Stimulated activated CD8-positive, alpha-beta memory T cell treated with anti-CD3 and anti-CD28 coated beads, Interleukin-4, amount 100 ng/mL, for 48 hours (primary cell): ENCODE measurements at regions not wholly inside any gene's neighbourhood (a gene's known extent, or its start where the extent isn't known, plus 50 kb on each side); places are given as distances from the start of the nearest gene placed in this dataset.

ENCODE experiments used
- DNase-seq: peaks from one replicate; pipeline ENCODE4 v3.0.0-alpha.2; 2020

DNA sequence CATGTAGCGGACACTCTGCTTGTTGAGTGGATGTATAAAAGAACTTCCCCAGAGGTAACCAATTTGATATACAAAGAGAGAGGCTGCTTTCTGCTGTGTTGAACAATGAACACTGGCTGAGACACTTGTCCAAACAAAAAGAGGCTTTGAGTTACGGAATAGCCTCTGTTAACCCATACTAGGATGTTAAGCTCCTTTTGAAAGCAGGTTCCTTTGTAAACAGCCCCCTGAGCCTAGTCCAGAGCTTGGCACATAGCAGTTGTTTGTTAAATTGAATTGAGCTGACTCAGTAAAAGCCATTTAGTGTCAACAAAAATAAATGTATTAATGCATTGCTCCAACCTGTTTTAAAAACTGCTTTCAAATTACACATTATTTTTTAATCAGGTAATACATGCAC, 200.1 kb downstream of the MZT1 start:
- DNase-seq: no peak

GRCh38 chr13:72523593-72523992, 203.8 kb downstream of the MZT1 start:
- DNase-seq: no peak

DNA sequence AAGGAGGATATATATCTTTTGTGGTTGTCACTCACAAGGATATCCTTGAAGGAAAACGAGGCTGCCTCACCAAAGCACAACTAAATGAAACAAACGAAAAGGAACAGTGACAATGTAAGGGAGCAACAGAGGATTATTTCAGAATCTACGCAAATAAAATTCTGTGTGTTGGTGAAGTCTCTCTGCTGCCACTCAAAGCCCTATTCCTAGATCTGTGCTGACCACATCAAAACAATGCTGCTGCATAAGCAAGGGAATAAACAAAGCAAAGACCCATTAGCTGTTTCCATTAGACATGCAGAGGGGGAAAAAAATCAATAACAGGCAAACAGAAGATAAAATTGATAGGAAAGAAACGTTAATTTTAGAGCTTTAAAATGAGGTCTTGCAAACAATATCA, 204.4 kb downstream of the MZT1 start:
- DNase-seq: no peak

DNA sequence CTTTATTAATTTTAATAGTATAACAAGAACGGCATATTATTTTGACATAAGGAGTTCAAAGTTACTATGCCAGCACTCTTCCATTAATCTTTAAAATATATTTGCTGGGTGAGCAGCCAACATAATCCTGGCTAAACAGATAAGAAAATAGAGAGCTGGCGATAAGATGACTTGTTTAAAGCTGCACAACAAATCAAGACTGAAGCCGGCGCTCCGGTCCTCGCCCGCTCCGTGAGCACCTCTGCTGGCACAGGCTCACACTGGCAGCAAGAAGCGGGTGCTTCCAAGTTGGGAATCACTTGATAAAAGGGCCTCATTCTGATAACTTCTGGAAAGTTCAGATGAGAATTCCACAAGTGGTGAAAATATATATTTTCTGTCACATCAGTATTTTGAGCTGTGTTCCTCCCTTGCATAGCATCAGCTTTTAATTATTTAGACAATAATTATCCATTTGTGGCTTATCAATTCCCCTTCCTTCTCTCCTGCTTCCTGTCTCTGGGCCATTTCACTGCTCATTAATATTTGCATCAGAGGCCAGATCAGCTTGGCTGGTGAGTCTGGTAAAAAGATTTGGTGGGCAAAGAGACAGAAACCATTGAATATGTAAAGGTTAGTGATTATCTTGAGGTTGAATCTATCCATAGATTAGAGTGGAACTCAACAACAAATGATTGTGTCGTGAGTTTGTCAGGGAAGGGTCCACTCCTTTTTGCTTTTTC, 205.3 kb downstream of the MZT1 start:
- no peak for DNase-seq

DNA sequence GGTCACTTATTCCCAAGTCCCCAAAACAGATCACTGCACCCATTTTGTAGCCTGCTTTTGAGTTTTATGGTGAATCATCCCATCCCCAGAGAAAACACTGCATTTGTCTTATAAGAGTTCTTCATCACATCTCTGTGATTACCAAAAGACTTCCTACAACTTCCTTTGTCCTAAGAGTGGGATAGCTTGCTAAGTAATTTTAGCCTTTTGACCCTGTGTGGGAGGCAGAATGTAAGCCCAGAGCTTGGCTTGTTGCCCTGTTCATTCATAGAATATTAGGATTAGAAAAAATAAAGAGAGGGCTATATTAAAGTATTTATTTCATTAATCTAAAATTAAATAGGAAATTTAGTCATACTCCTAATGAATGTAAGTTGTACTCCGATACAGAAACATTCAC, 213.3 kb downstream of the MZT1 start:
- no peak for DNase-seq

DNA sequence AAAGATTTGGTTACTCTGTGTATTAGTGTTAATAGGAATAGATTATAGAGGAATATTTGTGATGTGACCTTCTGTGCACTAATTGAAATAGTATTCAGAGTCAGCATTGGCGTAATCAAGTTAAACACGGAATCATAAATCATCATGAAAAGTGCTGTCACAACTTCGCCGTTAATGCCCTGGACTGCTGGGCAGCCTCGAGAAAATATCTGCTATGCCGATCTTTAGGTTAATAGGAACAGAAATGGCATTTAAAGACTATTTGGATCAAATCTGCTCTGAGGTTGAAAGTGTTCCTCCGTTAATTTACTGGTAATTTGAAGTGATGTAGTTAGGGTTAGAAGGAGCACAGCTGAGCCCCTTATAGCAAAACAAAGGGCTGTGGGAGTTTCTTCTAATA, 219.0 kb downstream of the MZT1 start:
- no peak for DNase-seq

DNA sequence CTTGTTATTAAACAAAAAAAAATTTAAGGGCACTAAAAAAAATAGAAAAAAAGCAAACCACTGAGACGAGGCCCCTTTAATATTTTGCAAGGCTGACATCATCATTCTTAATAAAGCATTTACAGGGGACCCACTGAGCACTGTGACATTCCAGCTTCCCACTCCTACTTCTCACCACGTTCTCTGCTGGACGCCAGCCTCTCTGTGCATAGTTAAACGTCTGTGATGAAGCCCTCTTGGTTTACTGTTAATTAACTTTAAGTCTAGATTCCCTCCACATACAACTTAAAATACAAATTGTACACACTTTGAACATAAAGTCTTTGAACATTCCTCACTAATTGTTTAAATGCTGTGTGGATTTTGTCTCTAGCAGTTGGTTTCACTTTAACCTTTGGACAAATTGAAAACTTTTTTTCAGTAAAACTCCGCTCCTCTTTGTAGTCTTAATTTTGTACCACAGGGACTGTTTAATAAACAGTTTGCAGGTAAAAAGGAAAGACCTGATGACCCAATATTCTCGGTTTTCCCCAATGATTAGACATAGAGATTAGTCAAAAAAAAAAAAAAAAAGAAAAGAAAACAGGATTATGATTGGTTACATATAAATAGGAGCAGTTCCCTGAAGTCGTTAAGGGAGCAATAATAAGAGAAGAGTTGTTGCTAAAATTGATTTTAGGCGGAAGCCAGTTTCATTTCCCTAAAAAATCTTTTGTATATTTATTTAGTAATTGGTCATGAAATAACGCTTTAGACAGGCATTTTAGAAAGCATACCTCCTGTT, 219.8 kb downstream of the MZT1 start:
- no peak for DNase-seq

DNA sequence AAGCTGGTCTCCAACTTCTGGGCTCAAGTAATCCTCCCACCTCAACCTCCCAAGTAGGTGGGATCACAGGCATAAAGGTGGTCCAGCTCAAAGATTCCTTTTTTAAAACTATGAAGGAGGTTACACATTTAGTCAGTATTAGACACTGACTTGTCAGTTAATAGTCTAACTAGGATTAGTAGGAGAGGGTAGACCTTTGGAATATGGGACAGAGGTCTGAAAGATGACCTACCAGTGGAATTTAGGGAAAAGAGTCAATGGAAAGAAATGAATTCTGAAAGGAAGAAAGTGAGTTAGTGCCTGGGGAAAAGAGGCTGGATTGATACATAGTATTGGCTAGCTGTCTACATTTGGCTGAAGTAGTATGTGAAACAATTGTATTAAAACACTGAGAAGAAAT, 220.7 kb downstream of the MZT1 start:
- DNase-seq: no peak

DNA sequence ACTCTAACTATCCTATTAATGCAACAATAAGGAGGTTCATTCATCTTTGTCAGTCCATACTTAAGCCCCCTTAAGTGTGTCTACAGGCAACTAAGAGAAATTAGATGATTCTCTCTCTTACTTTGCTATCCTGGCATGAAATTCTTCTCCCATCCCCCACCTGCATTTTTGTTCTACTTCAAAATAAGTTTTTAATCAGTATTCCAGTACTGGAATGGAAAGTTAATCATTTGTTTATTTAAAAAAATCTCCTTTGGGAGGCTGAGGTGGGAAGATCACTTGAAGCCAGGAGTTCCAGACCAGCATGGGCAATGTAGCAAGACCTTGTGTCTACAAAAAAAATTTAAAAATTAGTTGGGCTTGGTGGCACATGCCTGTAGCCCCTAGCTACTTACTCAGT, 222.1 kb downstream of the MZT1 start:
- no peak for DNase-seq

GRCh38 chr13:72504131-72504841, 223.1 kb downstream of the MZT1 start:
- no peak for DNase-seq

- no peak for DNase-seq
Measured at GRCh38 chr13:72500851-72501250, 226.6 kb downstream of the MZT1 start.

GRCh38 chr13:72495681-72496080, 231.7 kb downstream of the MZT1 start:
- DNase-seq: no peak

DNA sequence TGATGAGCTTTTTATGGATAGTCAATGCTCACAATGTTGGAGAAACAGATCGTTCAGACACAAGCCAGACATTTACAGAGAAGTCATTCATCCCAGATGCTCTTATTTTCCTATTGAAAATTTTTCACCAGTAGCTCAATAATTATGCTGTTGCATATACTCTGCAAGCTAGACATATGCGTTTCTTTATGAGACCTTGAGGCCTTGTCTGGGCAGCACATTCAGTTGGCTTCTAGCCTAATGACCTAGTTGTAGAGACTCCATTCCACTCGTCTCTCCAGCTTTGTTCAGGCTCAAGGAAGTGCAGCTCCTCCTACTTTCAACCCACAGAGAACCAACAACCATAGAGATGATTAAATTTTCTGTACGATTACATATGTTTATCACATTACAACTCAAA, 237.7 kb downstream of the MZT1 start:
- no peak for DNase-seq

GRCh38 chr13:72473321-72473720, 254.1 kb downstream of the MZT1 start:
- no peak for DNase-seq

- DNase-seq: no peak
Measured at GRCh38 chr13:72469906-72470305, 257.5 kb downstream of the MZT1 start.

- no peak for DNase-seq
Measured at GRCh38 chr13:72463561-72463960, 263.9 kb downstream of the MZT1 start.

DNA sequence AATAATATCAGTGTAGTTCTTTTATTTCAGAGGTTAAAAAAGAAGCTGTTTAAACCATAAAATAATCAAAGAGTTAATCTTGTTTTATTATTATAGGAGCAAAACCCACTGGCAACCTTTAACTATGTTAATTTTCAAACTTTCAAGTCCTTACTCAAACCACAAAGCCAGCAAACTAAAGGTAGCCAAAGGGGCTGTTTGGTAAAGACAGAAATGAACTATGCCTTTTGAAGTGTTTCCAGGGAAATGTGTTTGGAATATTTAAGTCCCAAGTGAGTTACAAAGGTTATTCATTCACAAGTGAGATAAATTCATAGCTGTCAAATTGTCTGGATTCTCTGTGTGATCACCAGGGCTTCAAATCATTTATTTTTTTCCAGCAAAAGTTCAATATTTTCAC, 264.7 kb downstream of the MZT1 start:
- DNase-seq: no peak

- DNase-seq: no peak
Measured at GRCh38 chr13:72462166-72462565, 265.3 kb downstream of the MZT1 start.

- DNase-seq: no peak
Measured at GRCh38 chr13:72458701-72459100, 268.7 kb downstream of the MZT1 start.

DNA sequence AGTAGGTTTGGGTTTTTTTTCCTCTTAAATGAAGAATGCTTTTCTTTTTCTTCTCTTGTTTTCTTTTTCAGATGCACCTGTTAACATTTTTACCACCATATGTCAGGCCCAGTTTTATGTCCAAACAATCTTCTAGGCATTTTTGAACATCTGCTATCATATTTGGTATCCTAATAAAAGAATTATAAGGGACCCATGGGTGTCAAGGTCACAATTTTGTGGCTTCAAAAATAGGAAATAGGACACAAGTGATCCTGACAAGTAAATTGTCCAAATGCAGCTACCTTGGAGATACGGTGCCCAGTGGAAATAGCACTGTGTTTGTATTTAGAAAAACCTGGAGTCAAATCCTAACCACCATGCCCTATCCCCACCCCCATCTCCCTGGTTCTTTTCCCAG, 270.3 kb downstream of the MZT1 start:
- DNase-seq: no peak

DNA sequence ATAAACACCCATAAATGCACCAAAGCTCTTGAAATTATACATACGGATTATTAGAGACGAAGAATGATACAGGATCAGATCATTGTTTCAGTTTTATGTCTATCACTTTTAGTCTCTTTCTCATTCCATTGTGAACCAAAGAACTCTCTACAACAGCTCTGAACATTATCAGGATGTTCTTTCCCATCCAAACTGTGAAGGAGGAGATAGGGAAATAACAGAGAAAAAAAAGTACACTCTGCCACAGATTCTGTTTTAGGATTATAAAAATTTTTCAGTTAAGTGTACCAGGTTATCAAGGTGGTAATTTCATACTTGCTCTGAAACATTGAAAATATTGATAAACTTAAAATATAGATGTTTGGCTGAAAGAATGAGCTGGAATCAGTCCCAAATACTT, 270.9 kb downstream of the MZT1 start:
- DNase-seq: no peak

- DNase-seq: no peak
Measured at GRCh38 chr13:72453161-72453560, 274.3 kb downstream of the MZT1 start.

GRCh38 chr13:72448082-72448481, 279.3 kb downstream of the MZT1 start:
- no peak for DNase-seq

- no peak for DNase-seq
Measured at GRCh38 chr13:72444999-72445398, 282.4 kb downstream of the MZT1 start.
